Endothelial cell of umbilical vein (primary cell): ENCODE measurements at regions not wholly inside any gene's neighbourhood (a gene's known extent, or its start where the extent isn't known, plus 50 kb on each side); places are given as distances from the start of the nearest gene placed in this dataset.

ENCODE experiments used
- BruUV-seq: library from RNA; stranded (reverse); fragments of 400-500 nt; replicated peaks from 2 replicates; lab custom pipeline; 2021; lab: Mats Ljungman, UMichigan
- CTCF ChIA-PET: fragments of 300-600, 350-600 bp; sonication (Branson Sonifier 250); formaldehyde crosslinking; loops from one replicate; lab custom pipeline; 2021; ENCODE audit warnings: antibody characterized with exemption, inconsistent platforms; lab: Charles Lee
- POLR2A ChIA-PET: fragments of 300-600, 350-600 bp; sonication (Branson Sonifier 250); formaldehyde crosslinking; loops from one replicate; lab custom pipeline; 2021; ENCODE audit warnings: antibody characterized with exemption, inconsistent platforms; lab: Charles Lee
- DNase-seq: peaks from one replicate; pipeline ENCODE4 v3.0.0-alpha.2; 2011; ENCODE audit warnings: low read depth, low spot score
- FAIRE-seq: peaks from 2 replicates; lab custom pipeline; 2011; peaks lifted over from hg19 to GRCh38; lab: Jason Lieb, UNC
- H2AFZ ChIP-seq: 2 replicates; pipeline ENCODE4 v1.6.0; 2012; ENCODE audit warnings: low read depth, low read length, control low read depth, inconsistent platforms
- H3K27ac ChIP-seq: 2 replicates; pipeline ENCODE4 v1.5.1; 2011; ENCODE audit warnings: low read depth, mild to moderate bottlenecking, control low read depth, low read length, moderate library complexity; ENCODE audit not compliant: insufficient read depth
- H3K27me3 ChIP-seq, 2 experiments: 2 replicates each; pipeline versions ENCODE4 v1.6.0 to v1.6.1; 2011; ENCODE audit warnings: low read length in 2 of 2, mixed read lengths in 1 of 2; ENCODE audit not compliant: control insufficient read depth in 2 of 2, insufficient read depth in 2 of 2
- H3K36me3 ChIP-seq, 2 experiments: 2 replicates in 1 of 2; 3 replicates in 1 of 2; pipeline ENCODE4 v1.5.1; 2011; ENCODE audit warnings: low read length in 2 of 2, mild to moderate bottlenecking in 1 of 2, moderate library complexity in 1 of 2; ENCODE audit not compliant: control insufficient read depth in 2 of 2, insufficient read depth in 2 of 2; ENCODE audit errors: extremely low read depth in 1 of 2
- H3K4me1 ChIP-seq: 3 replicates; pipeline ENCODE4 v1.5.1; 2011; ENCODE audit warnings: mild to moderate bottlenecking, low read length; ENCODE audit not compliant: control insufficient read depth, insufficient read depth; ENCODE audit errors: extremely low read depth
- H3K4me2 ChIP-seq: 2 replicates; pipeline ENCODE4 v1.6.1; 2011; ENCODE audit warnings: low read length, control low read depth, mixed read lengths; ENCODE audit not compliant: insufficient read depth
- H3K4me3 ChIP-seq, 3 experiments: fragments of 200-600 bp in 1 of 3; sonication (generic), shearing (Covaris generic) in 1 of 3; replicated peaks in 1 of 3; 2 replicates each; pipeline ENCODE4 v1.5.1; 2011 to 2016; ENCODE audit warnings: control low read depth in 3 of 3, low read length in 3 of 3, mild to moderate bottlenecking in 2 of 3, inconsistent platforms in 1 of 3, low read depth in 1 of 3, moderate library complexity in 1 of 3; ENCODE audit not compliant: insufficient read depth in 1 of 3
- H3K79me2 ChIP-seq: 2 replicates; pipeline ENCODE4 v1.6.0; 2012; ENCODE audit warnings: low read length, inconsistent platforms; ENCODE audit not compliant: control insufficient read depth, insufficient read depth
- H3K9ac ChIP-seq: replicated peaks from 2 replicates; pipeline ENCODE3; 2011; ENCODE audit warnings: low read length, control low read depth; ENCODE audit not compliant: insufficient read depth; ENCODE audit errors: extremely low read depth
- H3K9me1 ChIP-seq: replicated peaks from 3 replicates; pipeline ENCODE4 v1.6.0; 2011; ENCODE audit warnings: mild to moderate bottlenecking, low read length; ENCODE audit not compliant: control insufficient read depth, insufficient read depth; ENCODE audit errors: extremely low read depth
- H3K9me3 ChIP-seq: replicated peaks from 2 replicates; pipeline ENCODE4 v1.5.1; 2012; ENCODE audit warnings: low read length, inconsistent platforms; ENCODE audit not compliant: control insufficient read depth, insufficient read depth
- H4K20me1 ChIP-seq: replicated peaks from 2 replicates; pipeline ENCODE3; 2011; ENCODE audit warnings: mild to moderate bottlenecking, low read length; ENCODE audit not compliant: control insufficient read depth, insufficient read depth; ENCODE audit errors: extremely low read depth
- CTCF ChIP-seq, 2 donors: IDR thresholded peaks; 1 replicate in 1 of 2; 2 replicates in 1 of 2; pipeline ENCODE4 v1.5.1; 2011; ENCODE audit warnings: low read length in 2 of 2, mild to moderate bottlenecking in 2 of 2, moderate library complexity in 2 of 2, control low read depth in 1 of 2, inconsistent platforms in 1 of 2, low read depth in 1 of 2; ENCODE audit not compliant: insufficient read depth in 1 of 2; ENCODE audit errors: extremely low read depth in 1 of 2
- EZH2 ChIP-seq: IDR thresholded peaks from 2 replicates; pipeline ENCODE4 v1.6.1; 2012; ENCODE audit warnings: borderline replicate concordance, low read depth, mild to moderate bottlenecking, moderate library complexity, low read length, inconsistent platforms; ENCODE audit not compliant: severe bottlenecking
- FOS ChIP-seq: IDR thresholded peaks from 2 replicates; pipeline ENCODE4 v1.6.1; 2011; ENCODE audit warnings: mild to moderate bottlenecking, low read length, moderate library complexity, borderline replicate concordance; ENCODE audit not compliant: insufficient read depth
- GATA2 ChIP-seq: IDR thresholded peaks from 2 replicates; pipeline ENCODE4 v1.7.0; 2011; ENCODE audit warnings: low read depth, mild to moderate bottlenecking, moderate library complexity, mixed read lengths, low read length; ENCODE audit not compliant: insufficient read length, insufficient read depth
- JUN ChIP-seq: IDR thresholded peaks from 2 replicates; pipeline ENCODE4 v1.6.1; 2011; ENCODE audit warnings: borderline replicate concordance, low read depth; ENCODE audit not compliant: insufficient read length, insufficient read depth
- MYC ChIP-seq: IDR thresholded peaks from one replicate; pipeline ENCODE4 v1.6.1; 2011; ENCODE audit warnings: mild to moderate bottlenecking, low read depth, low read length
- POLR2A ChIP-seq: IDR thresholded peaks from 2 replicates; pipeline ENCODE4 v1.6.1; 2012; ENCODE audit warnings: low read depth, mild to moderate bottlenecking, control low read depth, low read length
- POLR2AphosphoS5 ChIP-seq: IDR thresholded peaks from 2 replicates; pipeline ENCODE4 v1.6.1; 2012; ENCODE audit warnings: low read depth, mild to moderate bottlenecking, control low read depth, low read length, moderate library complexity; ENCODE audit not compliant: insufficient read depth
- dilution Hi-C: fragments of 300-500 bp; cut with MboI; formaldehyde crosslinking; loops from one replicate; pipeline ENCODE4 v1.15.0; 2019; ENCODE audit warnings: low sequenced_read_pairs; ENCODE audit not compliant: extremely low pct_ligation_motif_present
- intact Hi-C: fragments of 100-400 bp; cut with micrococcal nuclease; formaldehyde crosslinking; loops from one replicate; pipeline ENCODE4 v1.10.0; 2022
- TF ChIP-seq, protein P1 (sequence below): IDR thresholded peaks from 2 replicates; pipeline ENCODE4 v1.6.1; 2011; ENCODE audit not compliant: insufficient read depth, insufficient read length

- intact Hi-C loops = no loop called here
- CTCF ChIA-PET = no interaction called here
- TF ChIP-seq POLR2AphosphoS5 = no peak
- no peak for TF ChIP-seq GATA2
- TF ChIP-seq POLR2A = no peak
- TF ChIP-seq FOS = no peak
- no peak for TF ChIP-seq JUN
Measured at GRCh38 chr11:122593473-122594420, 61.8 kb upstream of the UBASH3B start.

DNA sequence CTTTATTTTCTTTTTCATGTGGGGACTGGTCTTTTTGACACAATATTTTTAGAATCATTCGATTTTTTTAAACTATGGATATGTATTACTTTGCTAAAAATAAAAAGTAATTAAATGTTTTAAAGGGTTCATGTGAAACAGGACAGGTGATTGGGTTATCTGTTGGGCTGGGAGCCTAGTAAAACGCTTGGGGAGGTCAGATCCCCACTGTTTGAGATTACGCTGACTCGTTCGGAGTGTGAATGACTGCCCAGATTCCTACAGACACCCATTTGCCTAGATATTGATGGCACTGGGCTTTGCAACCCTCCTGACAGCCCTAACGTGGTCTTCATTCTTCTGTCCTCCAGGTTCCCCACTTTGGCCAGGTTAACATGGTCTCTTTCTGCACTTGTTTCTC lies 62.9 kb upstream of the UBASH3B start:
- no peak overlapping the region for H3K4me3 ChIP-seq
- CTCF ChIA-PET = interaction anchor here (0.8 to 1.7 kb wide), 3 partner anchors 11 to 261 kb away, joined by 3 to 10 read pairs (median 3); no protein-coding TSS in a partner anchor
- H3K9me1 ChIP-seq = no peaks in the 10 kb centered on the region
- POLR2A ChIA-PET = no interaction called here
- H2AFZ ChIP-seq = no peak overlapping the region
- FAIRE-seq = no peak
- no peak for TF ChIP-seq MYC
- TF ChIP-seq GATA2 = no peak
- no peak for TF ChIP-seq EZH2
- TF ChIP-seq, protein P1, sequence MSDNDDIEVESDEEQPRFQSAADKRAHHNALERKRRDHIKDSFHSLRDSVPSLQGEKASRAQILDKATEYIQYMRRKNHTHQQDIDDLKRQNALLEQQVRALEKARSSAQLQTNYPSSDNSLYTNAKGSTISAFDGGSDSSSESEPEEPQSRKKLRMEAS = no peak
- no peak for TF ChIP-seq JUN
- TF ChIP-seq POLR2AphosphoS5 = no peak
- no peak for TF ChIP-seq POLR2A
- no peak for TF ChIP-seq FOS
- no peak for TF ChIP-seq CTCF (IDR thresholded peaks at IDR 0.05; ENCODE audit: extremely low read depth in 1 of 2, insufficient read depth in 1 of 2, low read depth in 1 of 2, low read length in 2 of 2)
- no peak for DNase-seq
- H4K20me1 ChIP-seq = no peaks in the 10 kb centered on the region
- H3K27me3 ChIP-seq = peaks cover 0 to 8% of the 10 kb centered on the region in 2 experiments
- H3K36me3 ChIP-seq = no peaks in the 10 kb centered on the region
- no peaks in the 10 kb centered on the region for H3K4me1 ChIP-seq
- BruUV-seq = no TSS peak
- no peaks in the 10 kb centered on the region for H3K79me2 ChIP-seq
- H3K9me3 ChIP-seq = no peaks in the 10 kb centered on the region
- no peak overlapping the region for H3K4me2 ChIP-seq
- dilution Hi-C loops (no loop called here), intact Hi-C loops (no loop called here)
- H3K27ac ChIP-seq = no peak overlapping the region
- H3K9ac ChIP-seq = no peak overlapping the region

More at GRCh38 chr11:122593473-122594420, 61.8 kb upstream of the UBASH3B start:
- no peaks in the 10 kb centered on the region for H3K9me3 ChIP-seq
- no peak overlapping the region for H2AFZ ChIP-seq
- POLR2A ChIA-PET = no interaction called here
- FAIRE-seq (no peak), DNase-seq (no peak)
- BruUV-seq = no TSS peak
- H3K4me3 ChIP-seq = no peak overlapping the region
- H3K4me2 ChIP-seq = no peak overlapping the region
- H3K79me2 ChIP-seq = no peaks in the 10 kb centered on the region
- H3K4me1 ChIP-seq = no peaks in the 10 kb centered on the region
- H3K9ac ChIP-seq = no peak overlapping the region
- peaks cover 0 to 4% of the 10 kb centered on the region in 2 experiments for H3K27me3 ChIP-seq
- H4K20me1 ChIP-seq = no peaks in the 10 kb centered on the region
- dilution Hi-C loops = no loop called here
- H3K27ac ChIP-seq = no peak overlapping the region
- no peaks in the 10 kb centered on the region for H3K36me3 ChIP-seq
- no peaks in the 10 kb centered on the region for H3K9me1 ChIP-seq
